SHP77 (cell line): ENCODE measurements at regions not wholly inside any gene's neighbourhood (a gene's known extent, or its start where the extent isn't known, plus 50 kb on each side); places are given as distances from the start of the nearest gene placed in this dataset.
"Not testable (repeated sequence)": the region's sequence is repeated elsewhere in the genome, so short reads cannot be mapped to it uniquely, and the experiment has no call there.

Source experiments
- DNase-seq, 2 experiments: peaks; one replicate each; lab custom pipeline; 2025; lab: John Stamatoyannopoulos, UW

GRCh38 chr10:42533866-42534265 lies 104.5 kb downstream of the ZNF33B start:
- not testable (repeated sequence) for DNase-seq

GRCh38 chr10:42532996-42533395 lies 105.4 kb downstream of the ZNF33B start:
- no peak for DNase-seq

- DNase-seq = no peak
Observed at GRCh38 chr10:42523098-42523497, 115.3 kb downstream of the ZNF33B start.

GRCh38 chr10:42519761-42520460 lies 118.5 kb downstream of the ZNF33B start:
- no peak for DNase-seq

GRCh38 chr10:42519079-42519478 lies 119.3 kb downstream of the ZNF33B start:
- DNase-seq = no peak

GRCh38 chr10:42513921-42514320 lies 124.4 kb downstream of the ZNF33B start:
- no peak for DNase-seq

GRCh38 chr10:42491801-42492200 lies 146.6 kb downstream of the ZNF33B start:
- no peak for DNase-seq

- no peak for DNase-seq
Observed at GRCh38 chr10:42491001-42491592, 147.3 kb downstream of the ZNF33B start.

- DNase-seq = no peak
Observed at GRCh38 chr10:42490368-42490767, 148.0 kb downstream of the ZNF33B start.

GRCh38 chr10:42488416-42488815 lies 150.0 kb downstream of the ZNF33B start:
- no peak for DNase-seq

- no peak for DNase-seq
Observed at GRCh38 chr10:42482411-42482810, 156.0 kb downstream of the ZNF33B start.

GRCh38 chr10:42479057-42479456 lies 159.3 kb downstream of the ZNF33B start:
- DNase-seq = no peak

- DNase-seq = no peak
Observed at GRCh38 chr10:42477170-42477569, 161.2 kb downstream of the ZNF33B start.

GRCh38 chr10:42476101-42476500 lies 162.3 kb downstream of the ZNF33B start:
- no peak for DNase-seq

GRCh38 chr10:42475168-42476098 lies 162.9 kb downstream of the ZNF33B start:
- peak; percentile 70 to 76 for DNase-seq

- DNase-seq = no peak
Observed at GRCh38 chr10:42454313-42454712, 184.1 kb downstream of the ZNF33B start.

GRCh38 chr10:42431095-42431494 lies 207.3 kb downstream of the ZNF33B start:
- no peak for DNase-seq

GRCh38 chr10:42428534-42428933 lies 209.8 kb downstream of the ZNF33B start:
- peak in 1 of 2 experiments; percentile 5 for DNase-seq

GRCh38 chr10:42422911-42423310 lies 215.5 kb downstream of the ZNF33B start:
- DNase-seq = no peak

- no peak for DNase-seq
Observed at GRCh38 chr10:42421812-42422211, 216.6 kb downstream of the ZNF33B start.

GRCh38 chr10:42419789-42420188 lies 218.6 kb downstream of the ZNF33B start:
- no peak for DNase-seq

- no peak for DNase-seq
Observed at GRCh38 chr10:42380926-42381547, 257.3 kb downstream of the ZNF33B start.
